Kidney (tissue), 13 donors: ENCODE measurements at regions not wholly inside any gene's neighbourhood (a gene's known extent, or its start where the extent isn't known, plus 50 kb on each side); places are given as distances from the start of the nearest gene placed in this dataset.

ENCODE experiments used
- DNase-seq, 5 donors: peaks; one replicate each; pipeline ENCODE4 v3.0.0-alpha.2; 2013 to 2020
- FAIRE-seq: peaks from 2 replicates; lab custom pipeline; 2012; peaks lifted over from hg19 to GRCh38; lab: Jason Lieb, UNC
- H3K27ac ChIP-seq, 2 donors: one replicate each; pipeline ENCODE4 v1.7.0; 2013; ENCODE audit warnings: low read depth in 2 of 2, low read length in 2 of 2, inconsistent platforms in 1 of 2
- H3K27me3 ChIP-seq: one replicate; pipeline ENCODE4 v1.7.1; 2013; ENCODE audit warnings: low read length, inconsistent platforms; ENCODE audit not compliant: control insufficient read depth, insufficient read depth
- H3K36me3 ChIP-seq, 3 donors: one replicate each; pipeline versions ENCODE4 v1.7.0 to v1.7.1; 2013; ENCODE audit warnings: low read length in 3 of 3, control low read depth in 1 of 3, inconsistent platforms in 1 of 3; ENCODE audit not compliant: insufficient read depth in 3 of 3, control insufficient read depth in 2 of 3
- H3K4me1 ChIP-seq, 3 donors: one replicate each; pipeline versions ENCODE4 v1.7.0 to v1.7.1; 2013; ENCODE audit warnings: low read length in 3 of 3, inconsistent platforms in 1 of 3, low read depth in 1 of 3; ENCODE audit not compliant: control insufficient read depth in 2 of 3, insufficient read depth in 2 of 3
- H3K4me3 ChIP-seq, 3 donors: one replicate each; pipeline versions ENCODE4 v1.7.0 to v1.8.1; 2013; ENCODE audit warnings: low read length in 3 of 3, control low read depth in 1 of 3, inconsistent platforms in 1 of 3
- H3K9ac ChIP-seq, 3 donors: one replicate each; pipeline versions ENCODE4 v1.7.0 to v1.7.1; 2013; ENCODE audit warnings: low read length in 3 of 3, control low read depth in 1 of 3, inconsistent platforms in 1 of 3
- H3K9me3 ChIP-seq, 3 donors: one replicate each; pipeline versions ENCODE4 v1.7.0 to v1.7.1; 2013; ENCODE audit warnings: low read length in 3 of 3, control low read depth in 1 of 3, inconsistent platforms in 1 of 3; ENCODE audit not compliant: control insufficient read depth in 2 of 3, insufficient read depth in 1 of 3
- CTCF ChIP-seq: IDR thresholded peaks from 3 replicates; pipeline ENCODE4 v1.5.1; 2012; ENCODE audit warnings: mild to moderate bottlenecking, moderate library complexity, borderline replicate concordance; ENCODE audit not compliant: insufficient read depth; ENCODE audit errors: extremely low read depth
- intact Hi-C: fragments of 100-400 bp; cut with DNase I; formaldehyde crosslinking; loops from one replicate; pipeline ENCODE4 v1.11.1; 2022
- donor health status: control.
- donor health status: control.
- donor health status: control.
- donor health status: control.
- donor health status: control.
- donor health status: DM: yes; HTN: yes; CAD: no.
- donor health status: Normal renal cell carcinoma (clear cell type).

GRCh38 chr18:77539860-77540259, 290.2 kb downstream of the GALR1 start:
- H3K9me3 ChIP-seq: no peaks in the 10 kb centered on the region
- intact Hi-C loops: no loop called here
- H3K27me3 ChIP-seq: no peaks in the 10 kb centered on the region
- H3K4me1 ChIP-seq: no peaks in the 10 kb centered on the region
- H3K9ac ChIP-seq: no peak overlapping the region
- FAIRE-seq (no peak), DNase-seq (no peak)
- H3K36me3 ChIP-seq: no peaks in the 10 kb centered on the region
- no peak overlapping the region for H3K4me3 ChIP-seq
- no peak for TF ChIP-seq CTCF
- no peak overlapping the region for H3K27ac ChIP-seq

- TF ChIP-seq CTCF: no peak
- Histone ChIP-seq H3K9ac (no peak overlapping the region), H3K4me3 (no peak overlapping the region), H3K36me3 (no peaks in the 10 kb centered on the region), H3K4me1 (no peaks in the 10 kb centered on the region), H3K9me3 (no peaks in the 10 kb centered on the region), H3K27ac (no peak overlapping the region), H3K27me3 (no peaks in the 10 kb centered on the region)
- no peak for DNase-seq
- intact Hi-C loops: no loop called here
- no peak for FAIRE-seq
Measured at GRCh38 chr18:77544792-77545191, 295.1 kb downstream of the GALR1 start.

GRCh38 chr18:77547757-77548156, 298.1 kb downstream of the GALR1 start:
- no peak for TF ChIP-seq CTCF
- intact Hi-C loops: no loop called here
- Histone ChIP-seq H3K9ac (no peak overlapping the region), H3K9me3 (no peaks in the 10 kb centered on the region), H3K4me3 (no peak overlapping the region), H3K36me3 (no peaks in the 10 kb centered on the region), H3K27ac (no peak overlapping the region), H3K27me3 (no peaks in the 10 kb centered on the region), H3K4me1 (no peaks in the 10 kb centered on the region)
- FAIRE-seq (no peak), DNase-seq (no peak)

GRCh38 chr18:77548790-77549420, 299.3 kb downstream of the GALR1 start:
- Histone ChIP-seq H3K4me3 (no peak overlapping the region), H3K9ac (no peak overlapping the region), H3K9me3 (no peaks in the 10 kb centered on the region), H3K27ac (no peak overlapping the region), H3K27me3 (no peaks in the 10 kb centered on the region), H3K36me3 (no peaks in the 10 kb centered on the region), H3K4me1 (no peaks in the 10 kb centered on the region)
- intact Hi-C loops: no loop called here
- TF ChIP-seq CTCF: no peak
- DNase-seq: no peak
- no peak for FAIRE-seq
